GM12892 (cell line): ENCODE measurements at regions not wholly inside any gene's neighbourhood (a gene's known extent, or its start where the extent isn't known, plus 50 kb on each side); places are given as distances from the start of the nearest gene placed in this dataset.

Source experiments
- POLR2A ChIP-seq: IDR thresholded peaks from 2 replicates; pipeline ENCODE4 v1.6.1; 2011; ENCODE audit warnings: low read depth, low read length, control low read depth
- POLR2AphosphoS5 ChIP-seq: IDR thresholded peaks from 2 replicates; pipeline ENCODE4 v1.6.1; 2011; ENCODE audit warnings: low read depth, low read length, control low read depth

DNA sequence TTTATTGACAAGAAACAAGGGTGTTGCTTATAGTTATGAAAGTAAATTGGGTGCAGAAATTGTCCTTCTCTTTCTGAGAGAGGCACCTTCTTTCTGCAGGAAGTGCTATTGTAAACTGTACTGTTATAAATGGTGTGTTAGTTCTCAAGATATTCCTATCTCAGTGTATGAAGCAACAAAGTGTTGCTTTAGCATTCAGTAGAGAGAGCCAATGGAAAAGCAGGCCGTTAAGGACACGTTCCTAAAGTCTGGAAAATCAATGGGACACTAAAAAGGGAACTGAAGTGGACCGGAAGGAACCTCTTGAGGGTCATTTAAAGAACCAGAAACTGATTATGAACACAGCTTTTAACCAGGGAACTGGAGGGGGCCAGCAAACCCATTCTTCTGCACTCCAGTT, 510.0 kb upstream of the ZEB2 start:
- TF ChIP-seq POLR2A: no peak
- no peak for TF ChIP-seq POLR2AphosphoS5
